Pancreas (tissue), 10 donors: ENCODE measurements at regions not wholly inside any gene's neighbourhood (a gene's known extent, or its start where the extent isn't known, plus 50 kb on each side); places are given as distances from the start of the nearest gene placed in this dataset.
A peak's percentile ranks its signal among the peaks of the same experiment; 100 is the strongest.

Source experiments
- ATAC-seq, 4 donors: fragments of 200-7000 bp; cut with Tn5 transposase; one replicate each; pipeline versions ENCODE4 v1.8.0 to v1.9.1; 2020; ENCODE audit warnings: mild to moderate bottlenecking in 4 of 4, moderate library complexity in 4 of 4
- DNase-seq, 6 donors: peaks; one replicate each; pipeline ENCODE4 v3.0.0-alpha.2; 2020
- FAIRE-seq: peaks from 2 replicates; lab custom pipeline; 2012; peaks lifted over from hg19 to GRCh38; lab: Jason Lieb, UNC
- H3K27ac ChIP-seq, 4 donors: fragments of 200-600 bp; sonication (generic); 1 replicate in 3 of 4; 2 replicates in 1 of 4; pipeline versions ENCODE4 v1.5.0 to v1.8.0; 2020
- H3K27me3 ChIP-seq, 4 donors: fragments of 200-600 bp; one replicate each; pipeline ENCODE4 v1.8.0; 2021
- H3K36me3 ChIP-seq, 3 donors: fragments of 200-600 bp; sonication (generic) in 1 of 3; one replicate each; pipeline versions ENCODE4 v1.5.0 to v1.8.0; 2020 to 2021
- H3K4me1 ChIP-seq, 3 donors: fragments of 200-600 bp; one replicate each; pipeline ENCODE4 v1.8.0; 2021
- H3K4me3 ChIP-seq, 4 donors: fragments of 200-600 bp; sonication (generic) in 2 of 4; one replicate each; pipeline versions ENCODE4 v1.5.0 to v1.8.0; 2020 to 2021
- H3K9me3 ChIP-seq, 4 donors: fragments of 200-600 bp; one replicate each; pipeline ENCODE4 v1.8.0; 2021
- WGBS, 2 donors: extraction: QIAGEN DNeasy Blood & Tissue Kit; methylation state at CpG; one replicate each; pipeline ENCODE4 v1.1.7; 2013; 5-methylcytosine and 5-hydroxymethylcytosine counted together
- intact Hi-C, 3 donors: fragments of 100-400 bp; cut with DNase I; formaldehyde crosslinking; loops; one replicate each; pipeline versions ENCODE4 v1.11.1 to v1.14.2; 2022
- TF ChIP-seq, protein P1 (sequence below), 4 donors: fragments of 200-600 bp; sonication (generic) in 3 of 4; IDR thresholded peaks; one replicate each; pipeline versions ENCODE4 v1.5.0 to v1.8.0; 2021; ENCODE audit warnings: antibody characterized with exemption in 4 of 4
- donor health status: healthy with polysubstance abuse.
- donor health status: DM: no; HTN: no; CAD: no; lungs with moderate emphysema.
- donor health status: DM: no; HTN: no; CAD: no.
- donor health status: control.
- donor health status: control.
- donor health status: Bipolar disorder and iron deficiency.
- donor health status: DM: yes; HTN: yes; CAD: no.
- donor health status: DM: no; HTN: no; CAD: no.
- donor health status: DM: no; HTN: no; CAD: no.
- donor health status: DM: yes; HTN: yes; CAD: no.

DNA sequence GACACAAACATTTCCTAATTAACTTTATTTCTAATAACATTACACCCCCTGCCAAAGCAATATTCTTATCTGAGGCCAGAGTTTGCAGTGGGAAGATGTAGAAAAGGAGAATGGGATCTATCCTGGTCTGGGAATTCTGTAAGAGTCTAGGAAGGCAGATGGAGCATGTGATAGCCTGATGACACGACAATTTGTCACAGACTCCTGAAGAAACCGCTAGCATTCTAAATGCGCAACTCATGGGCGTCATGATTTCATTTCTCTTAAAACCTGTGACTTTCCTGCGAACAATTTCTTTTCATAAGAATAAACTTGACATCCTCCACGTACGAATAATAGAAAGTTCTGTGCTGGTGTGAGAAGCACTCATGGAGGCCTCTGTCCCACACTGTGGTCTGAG lies 72.9 kb upstream of the ATP10A start:
- no peak overlapping the region for H3K4me3 ChIP-seq
- H3K9me3 ChIP-seq: no peaks in the 10 kb centered on the region
- no peak for FAIRE-seq
- no peak for DNase-seq
- no peaks in the 10 kb centered on the region for H3K36me3 ChIP-seq
- no peaks in the 10 kb centered on the region for H3K27me3 ChIP-seq
- 74 to 80% methylated on average over 7 of the region's 7 CpGs for WGBS, 2 donors
- TF ChIP-seq, protein P1, sequence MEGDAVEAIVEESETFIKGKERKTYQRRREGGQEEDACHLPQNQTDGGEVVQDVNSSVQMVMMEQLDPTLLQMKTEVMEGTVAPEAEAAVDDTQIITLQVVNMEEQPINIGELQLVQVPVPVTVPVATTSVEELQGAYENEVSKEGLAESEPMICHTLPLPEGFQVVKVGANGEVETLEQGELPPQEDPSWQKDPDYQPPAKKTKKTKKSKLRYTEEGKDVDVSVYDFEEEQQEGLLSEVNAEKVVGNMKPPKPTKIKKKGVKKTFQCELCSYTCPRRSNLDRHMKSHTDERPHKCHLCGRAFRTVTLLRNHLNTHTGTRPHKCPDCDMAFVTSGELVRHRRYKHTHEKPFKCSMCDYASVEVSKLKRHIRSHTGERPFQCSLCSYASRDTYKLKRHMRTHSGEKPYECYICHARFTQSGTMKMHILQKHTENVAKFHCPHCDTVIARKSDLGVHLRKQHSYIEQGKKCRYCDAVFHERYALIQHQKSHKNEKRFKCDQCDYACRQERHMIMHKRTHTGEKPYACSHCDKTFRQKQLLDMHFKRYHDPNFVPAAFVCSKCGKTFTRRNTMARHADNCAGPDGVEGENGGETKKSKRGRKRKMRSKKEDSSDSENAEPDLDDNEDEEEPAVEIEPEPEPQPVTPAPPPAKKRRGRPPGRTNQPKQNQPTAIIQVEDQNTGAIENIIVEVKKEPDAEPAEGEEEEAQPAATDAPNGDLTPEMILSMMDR (IDR thresholded peaks at IDR 0.05): no peak
- no peak for ATAC-seq
- no peak overlapping the region for H3K27ac ChIP-seq
- intact Hi-C loops: no loop called here
- H3K4me1 ChIP-seq: no peaks in the 10 kb centered on the region

DNA sequence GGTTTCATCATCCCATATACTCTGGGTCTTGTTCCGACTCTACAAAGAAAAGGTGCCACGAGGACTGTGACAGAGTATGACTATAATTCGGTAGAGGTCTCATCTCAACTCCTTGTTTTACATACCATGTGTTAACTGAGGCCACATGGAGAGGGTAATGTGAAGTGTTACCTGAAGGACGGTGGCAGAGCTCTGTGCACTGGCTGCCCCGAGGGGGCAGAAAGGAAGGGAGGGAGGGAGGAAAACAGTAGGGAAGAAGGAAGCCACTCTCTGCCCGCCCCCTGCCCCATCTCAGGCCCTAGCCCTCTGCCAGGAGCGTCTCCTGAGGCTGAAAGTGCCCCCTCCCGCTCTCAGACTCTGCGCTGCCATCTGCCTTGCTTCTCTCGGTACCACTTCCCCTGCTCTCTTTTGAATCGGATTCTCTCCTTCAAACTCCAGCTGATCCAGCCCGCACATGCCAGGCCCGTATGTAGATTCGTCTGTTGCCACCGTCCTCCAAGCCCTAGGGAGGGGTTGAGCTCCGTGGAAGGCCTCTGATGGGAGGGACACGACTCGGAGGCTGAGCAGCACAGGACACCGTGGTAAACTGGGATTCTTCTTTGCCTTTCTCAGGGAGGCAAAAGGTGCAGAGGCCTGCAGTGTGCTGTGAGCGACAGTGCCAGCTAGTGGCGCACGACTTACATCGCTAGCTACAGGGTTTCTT lies 70.5 kb upstream of the ATP10A start:
- Histone ChIP-seq H3K27ac (no peak overlapping the region), H3K4me1 (no peaks in the 10 kb centered on the region), H3K9me3 (no peaks in the 10 kb centered on the region), H3K27me3 (no peaks in the 10 kb centered on the region), H3K4me3 (peak overlapping the region in 1 of 4 donors; percentile 13), H3K36me3 (no peaks in the 10 kb centered on the region)
- TF ChIP-seq, protein P1 (IDR thresholded peaks at IDR 0.05): peak in 2 of 4 donors; percentile 30 to 43
- WGBS, 2 donors: 10 to 14% methylated on average over 22 to 23 of the region's 23 CpGs
- intact Hi-C loops: no loop called here
- ATAC-seq: peak in 3 of 4 donors; percentile 88 to 96 (median 91)
- no peak for FAIRE-seq
- DNase-seq: peak in 5 of 6 donors; percentile 11 to 64 (median 40)

DNA sequence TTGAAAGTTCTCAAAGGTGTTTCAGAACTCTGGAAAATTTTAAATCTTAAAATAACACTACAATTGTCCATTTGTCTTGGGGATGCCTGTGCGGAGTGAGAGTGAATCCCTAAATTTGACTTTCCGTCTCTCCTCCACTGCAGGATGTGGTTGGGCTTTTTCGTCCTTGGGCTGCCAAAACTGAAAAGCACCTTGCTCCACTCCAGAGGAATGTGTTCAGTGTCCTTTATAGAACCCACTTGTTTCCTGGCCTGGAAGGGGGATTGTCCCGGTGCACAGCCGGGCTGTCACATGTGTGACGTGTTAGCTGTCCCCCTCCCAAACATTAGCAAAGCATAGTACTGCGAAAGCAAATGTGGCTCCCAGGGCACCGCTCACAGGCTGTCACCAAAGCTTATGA lies 69.6 kb upstream of the ATP10A start:
- H3K27ac ChIP-seq: no peak overlapping the region
- no peaks in the 10 kb centered on the region for H3K27me3 ChIP-seq
- H3K9me3 ChIP-seq: no peaks in the 10 kb centered on the region
- H3K4me3 ChIP-seq: no peak overlapping the region
- 69 to 74% methylated on average over 8 of the region's 8 CpGs for WGBS, 2 donors
- intact Hi-C loops: no loop called here
- FAIRE-seq (no peak), ATAC-seq (no peak), DNase-seq (no peak)
- H3K4me1 ChIP-seq: no peaks in the 10 kb centered on the region
- no peaks in the 10 kb centered on the region for H3K36me3 ChIP-seq
- TF ChIP-seq, protein P1 (IDR thresholded peaks at IDR 0.05): no peak

- H3K4me3 ChIP-seq: no peak overlapping the region
- no peaks in the 10 kb centered on the region for H3K27me3 ChIP-seq
- H3K36me3 ChIP-seq: no peaks in the 10 kb centered on the region
- no peak overlapping the region for H3K27ac ChIP-seq
- WGBS, 2 donors: 81 to 84% methylated on average over 1 of the region's 1 CpG
- intact Hi-C loops: no loop called here
- no peaks in the 10 kb centered on the region for H3K4me1 ChIP-seq
- DNase-seq (no peak), ATAC-seq (no peak), FAIRE-seq (no peak)
- H3K9me3 ChIP-seq: no peaks in the 10 kb centered on the region
- TF ChIP-seq, protein P1 (IDR thresholded peaks at IDR 0.05): no peak
Observed at GRCh38 chr15:25931851-25932250, 68.7 kb upstream of the ATP10A start.

DNA sequence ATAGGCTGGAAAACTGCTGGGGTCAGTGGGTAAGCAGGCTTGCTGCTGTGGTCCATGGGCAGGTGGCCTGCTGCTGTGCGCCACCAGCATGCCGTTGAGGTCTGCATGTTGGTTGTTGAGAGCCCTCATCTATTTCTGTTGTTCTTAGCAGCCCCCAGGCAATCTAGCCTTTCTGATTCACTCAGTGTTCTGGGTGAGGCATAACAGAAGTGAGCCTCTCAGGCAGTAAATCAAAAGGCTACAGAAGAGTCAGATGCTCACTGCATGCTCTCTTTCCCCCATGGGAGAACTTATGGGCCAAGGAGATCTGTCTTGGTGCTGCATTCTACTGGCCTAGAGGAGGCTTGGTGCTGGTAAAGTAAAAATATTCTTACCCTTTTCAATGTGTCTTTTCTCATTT lies 67.8 kb upstream of the ATP10A start:
- TF ChIP-seq, protein P1 (IDR thresholded peaks at IDR 0.05): no peak
- DNase-seq (no peak), FAIRE-seq (no peak), ATAC-seq (no peak)
- Histone ChIP-seq H3K9me3 (no peaks in the 10 kb centered on the region), H3K4me1 (no peaks in the 10 kb centered on the region), H3K36me3 (no peaks in the 10 kb centered on the region), H3K4me3 (no peak overlapping the region), H3K27me3 (no peaks in the 10 kb centered on the region), H3K27ac (no peak overlapping the region)
- intact Hi-C loops: no loop called here
- WGBS, 2 donors: 74 to 79% methylated on average over 2 of the region's 2 CpGs
